Activated CD4-positive, alpha-beta T cell treated with anti-CD3 and anti-CD28 coated beads, Interleukin-2, Interleukin-4, amounts not matched to agents 100 ng/mL and 50 ng/mL, durations not matched to agents 16 hours and 8 hours (primary cell): ENCODE measurements at regions not wholly inside any gene's neighbourhood (a gene's known extent, or its start where the extent isn't known, plus 50 kb on each side); places are given as distances from the start of the nearest gene placed in this dataset.

Source experiments
- DNase-seq: peaks from one replicate; pipeline ENCODE4 v3.0.0-alpha.2; 2020; ENCODE audit warnings: low spot score

GRCh38 chr16:79329166-79329521, 271.4 kb downstream of the MAF start:
- no peak for DNase-seq

- no peak for DNase-seq
These were observed 272.0 kb downstream of the MAF start for GRCh38 chr16:79328402-79329165.

- DNase-seq: no peak
These were observed 272.7 kb downstream of the MAF start for GRCh38 chr16:79327836-79328235.

GRCh38 chr16:79326549-79326948, 274.0 kb downstream of the MAF start:
- DNase-seq: no peak

- DNase-seq: no peak
These were observed 275.2 kb downstream of the MAF start for GRCh38 chr16:79325226-79325945.

GRCh38 chr16:79320956-79321355, 279.6 kb downstream of the MAF start:
- DNase-seq: no peak

- DNase-seq: no peak
These were observed 282.2 kb downstream of the MAF start for GRCh38 chr16:79318143-79318899.

- no peak for DNase-seq
These were observed 283.0 kb downstream of the MAF start for GRCh38 chr16:79317521-79317920.

GRCh38 chr16:79317026-79317425, 283.5 kb downstream of the MAF start:
- no peak for DNase-seq

- DNase-seq: peak; percentile 95
These were observed 284.5 kb downstream of the MAF start for GRCh38 chr16:79316004-79316458.

- DNase-seq: peak; percentile 13
These were observed 288.0 kb downstream of the MAF start for GRCh38 chr16:79312502-79312901.

GRCh38 chr16:79310710-79311109, 289.8 kb downstream of the MAF start:
- no peak for DNase-seq

- no peak for DNase-seq
These were observed 290.9 kb downstream of the MAF start for GRCh38 chr16:79309606-79310005.

- DNase-seq: no peak
These were observed 293.3 kb downstream of the MAF start for GRCh38 chr16:79307214-79307613.

GRCh38 chr16:79305074-79305473, 295.5 kb downstream of the MAF start:
- no peak for DNase-seq

- no peak for DNase-seq
These were observed 296.6 kb downstream of the MAF start for GRCh38 chr16:79303959-79304387.

GRCh38 chr16:79303206-79303605, 297.3 kb downstream of the MAF start:
- no peak for DNase-seq

- no peak for DNase-seq
These were observed 297.8 kb downstream of the MAF start for GRCh38 chr16:79302731-79303130.

GRCh38 chr16:79301051-79301450, 299.5 kb downstream of the MAF start:
- no peak for DNase-seq

GRCh38 chr16:79298894-79299799, 301.4 kb downstream of the MAF start:
- no peak for DNase-seq

GRCh38 chr16:79298476-79298875, 302.1 kb downstream of the MAF start:
- DNase-seq: no peak

- DNase-seq: no peak
These were observed 302.7 kb downstream of the MAF start for GRCh38 chr16:79297805-79298204.
